HCT116 (cell line): ENCODE measurements at regions not wholly inside any gene's neighbourhood (a gene's known extent, or its start where the extent isn't known, plus 50 kb on each side); places are given as distances from the start of the nearest gene placed in this dataset.

ENCODE experiments used
- ATAC-seq: fragments of 200-7000 bp; cut with Tn5 transposase; 2 replicates; pipeline ENCODE4 v1.9.1; 2020; ENCODE audit warnings: mild to moderate bottlenecking, moderate library complexity
- BruUV-seq: library from RNA; stranded (reverse); fragments of 400-500 nt; replicated peaks from 2 replicates; lab custom pipeline; 2021; lab: Mats Ljungman, UMichigan
- CTCF ChIA-PET: fragments of 300-600 bp; sonication (Branson Sonifier 250); formaldehyde crosslinking; loops from one replicate; lab custom pipeline; 2021; ENCODE audit warnings: antibody characterized with exemption; lab: Charles Lee
- POLR2A ChIA-PET: fragments of 300-600, 350-600 bp; sonication (Branson Sonifier 250); formaldehyde crosslinking; loops from one replicate; lab custom pipeline; 2021; ENCODE audit warnings: antibody characterized with exemption; lab: Charles Lee
- RAD21 ChIA-PET, 2 experiments: fragments of 300-600 bp; sonication (Branson Sonifier 250); formaldehyde crosslinking; loops; one replicate each; lab custom pipeline; 2023; ENCODE audit warnings: low total read pairs in 2 of 2; ENCODE audit not compliant: uncharacterized antibody in 2 of 2, unreplicated experiment in 2 of 2, low non-redundant PET in 1 of 2; lab: Charles Lee
- DNase-seq: peaks from one replicate; pipeline ENCODE4 v3.0.0-alpha.2; 2010; ENCODE audit warnings: low read depth, low spot score
- H2AFZ ChIP-seq: fragments of 200-600 bp; shearing (Covaris generic), sonication (generic); 2 replicates; pipeline ENCODE4 v1.6.1; 2017; ENCODE audit warnings: low read depth, mixed run types, mixed read lengths, antibody characterized with exemption, low read length; ENCODE audit not compliant: poor library complexity, severe bottlenecking
- H3K27ac ChIP-seq: 2 replicates; pipeline ENCODE4 v1.5.1; 2012; ENCODE audit warnings: low read depth, low read length
- H3K27me3 ChIP-seq: fragments of 200-600 bp; sonication (generic); 2 replicates; pipeline ENCODE4 v1.6.1; 2016; ENCODE audit warnings: mixed run types, low read length, mixed read lengths; ENCODE audit not compliant: insufficient read depth
- H3K36me3 ChIP-seq, 2 experiments: fragments of 200-500 bp in 1 of 2; fragments of 200-600 bp in 1 of 2; sonication (Bioruptor generic) in 1 of 2; sonication (generic) in 1 of 2; 2 replicates each; pipeline versions ENCODE4 v1.5.1 to v1.6.1; 2014 to 2016; ENCODE audit warnings: low read length in 2 of 2, inconsistent platforms in 1 of 2, mixed read lengths in 1 of 2, mixed run types in 1 of 2; ENCODE audit not compliant: insufficient read depth in 2 of 2, control insufficient read depth in 1 of 2
- H3K4me1 ChIP-seq, 2 experiments: fragments of 200-600 bp in 1 of 2; sonication (generic) in 1 of 2; 2 replicates each; pipeline versions ENCODE4 v1.5.1 to v1.6.1; 2012 to 2017; ENCODE audit warnings: low read length in 2 of 2, inconsistent platforms in 1 of 2, mild to moderate bottlenecking in 1 of 2, mixed read lengths in 1 of 2, mixed run types in 1 of 2, moderate library complexity in 1 of 2; ENCODE audit not compliant: insufficient read depth in 2 of 2, control insufficient read depth in 1 of 2
- H3K4me2 ChIP-seq: fragments of 200-600 bp; sonication (generic); 2 replicates; pipeline ENCODE4 v1.6.1; 2017; ENCODE audit warnings: mixed run types, low read length, mixed read lengths
- H3K4me3 ChIP-seq, 2 experiments: fragments of 200-600 bp in 1 of 2; sonication (generic) in 1 of 2; replicated peaks in 1 of 2; 2 replicates each; pipeline ENCODE4 v1.5.1; 2011 to 2016; ENCODE audit warnings: low read length in 2 of 2, control low read depth in 1 of 2, low read depth in 1 of 2, mild to moderate bottlenecking in 1 of 2, mixed read lengths in 1 of 2, mixed run types in 1 of 2
- H3K79me2 ChIP-seq: fragments of 200-600 bp; sonication (generic); 2 replicates; pipeline ENCODE4 v1.6.1; 2017; ENCODE audit warnings: mild to moderate bottlenecking, mixed run types, low read length, moderate library complexity, mixed read lengths; ENCODE audit not compliant: insufficient read depth
- H3K9ac ChIP-seq: fragments of 200-600 bp; sonication (generic); 2 replicates; pipeline ENCODE4 v1.6.1; 2016; ENCODE audit warnings: low read length, mixed read lengths
- H3K9me2 ChIP-seq: fragments of 200-600 bp; sonication (generic), shearing (Covaris generic); 2 replicates; pipeline ENCODE4 v1.6.1; 2017; ENCODE audit warnings: mixed run types, mild to moderate bottlenecking, moderate library complexity; ENCODE audit not compliant: insufficient read depth
- H3K9me3 ChIP-seq, 2 experiments: fragments of 200-500 bp in 1 of 2; fragments of 200-600 bp in 1 of 2; sonication (Bioruptor generic) in 1 of 2; sonication (generic) in 1 of 2; 2 replicates each; pipeline ENCODE4 v1.6.1; 2014 to 2017; ENCODE audit warnings: low read length in 2 of 2, mixed read lengths in 2 of 2, inconsistent platforms in 1 of 2, low read depth in 1 of 2, mild to moderate bottlenecking in 1 of 2, mixed run types in 1 of 2, moderate library complexity in 1 of 2; ENCODE audit not compliant: control insufficient read depth in 1 of 2, insufficient read depth in 1 of 2
- H4K20me1 ChIP-seq: fragments of 200-600 bp; sonication (generic), shearing (Covaris generic); 2 replicates; pipeline ENCODE4 v1.6.1; 2017; ENCODE audit warnings: mixed run types, mild to moderate bottlenecking, moderate library complexity; ENCODE audit not compliant: insufficient read depth
- CBX3 ChIP-seq: IDR thresholded peaks from 2 replicates; pipeline ENCODE4 v1.6.1; 2012; ENCODE audit warnings: low read depth
- EGR1 ChIP-seq: IDR thresholded peaks from 2 replicates; pipeline ENCODE4 v1.6.1; 2012; ENCODE audit warnings: low read depth
- ELF1 ChIP-seq: IDR thresholded peaks from 2 replicates; pipeline ENCODE4 v1.6.1; 2012; ENCODE audit warnings: low read depth, borderline replicate concordance
- EZH2 ChIP-seq: fragments of 200-600 bp; sonication (generic); IDR thresholded peaks from 2 replicates; pipeline ENCODE4 v1.6.1; 2017; ENCODE audit warnings: antibody characterized with exemption, mixed run types
- JUND ChIP-seq: IDR thresholded peaks from 2 replicates; pipeline ENCODE4 v1.6.1; 2012
- POLR2AphosphoS5 ChIP-seq: IDR thresholded peaks from 2 replicates; pipeline ENCODE4 v1.6.1; 2011; ENCODE audit warnings: mild to moderate bottlenecking, low read depth, low read length, moderate library complexity
- SIN3A ChIP-seq: IDR thresholded peaks from 2 replicates; pipeline ENCODE4 v1.6.1; 2012; ENCODE audit warnings: low read depth
- SRF ChIP-seq: IDR thresholded peaks from 2 replicates; pipeline ENCODE4 v1.6.1; 2012; ENCODE audit warnings: low read depth
- YY1 ChIP-seq: IDR thresholded peaks from 2 replicates; pipeline ENCODE4 v1.6.1; 2011; ENCODE audit warnings: low read length, low read depth, moderate library complexity, mild to moderate bottlenecking; ENCODE audit not compliant: insufficient replicate concordance; ENCODE audit errors: extremely low read depth
- ZFX ChIP-seq: fragments of 450-650 bp; IDR thresholded peaks from 2 replicates; pipeline ENCODE4 v1.6.1; 2017
- intact Hi-C: fragments of 100-400 bp; cut with micrococcal nuclease; formaldehyde crosslinking; loops from 2 replicates; pipeline ENCODE4 v1.10.0; 2022
- TF ChIP-seq, protein P1 (sequence below): IDR thresholded peaks from 2 replicates; pipeline ENCODE4 v1.6.1; 2012; ENCODE audit warnings: low read depth
- TF ChIP-seq, protein P2 (sequence below): IDR thresholded peaks from 2 replicates; pipeline ENCODE4 v1.6.1; 2012

DNA sequence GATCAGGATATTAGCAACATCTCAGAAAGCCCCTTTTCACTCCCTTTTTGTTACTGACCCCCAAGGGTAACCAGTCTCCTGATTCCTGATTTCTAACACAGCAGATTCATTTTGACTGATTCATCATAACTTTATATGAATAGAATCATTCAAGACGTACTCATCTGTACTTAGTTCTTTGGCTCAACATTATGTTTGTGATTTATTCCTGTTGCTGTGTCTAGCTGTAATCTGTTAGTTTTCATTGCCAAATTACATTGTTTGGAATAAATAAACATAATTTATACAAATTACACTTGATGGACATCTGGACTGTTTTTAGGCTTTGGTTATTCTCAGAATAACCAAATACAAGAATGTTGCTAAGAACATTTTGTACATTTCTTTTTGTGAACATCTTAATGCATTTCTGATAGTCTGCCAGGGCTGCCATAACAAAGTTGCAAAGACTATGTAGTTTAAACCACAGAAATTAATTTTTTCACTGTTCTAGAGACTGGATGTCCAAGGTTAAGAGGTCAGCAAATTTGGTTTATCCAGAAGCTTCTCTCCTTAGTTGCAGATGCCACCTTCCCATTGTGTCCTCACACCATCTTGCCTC is 62.8 kb upstream of the EDNRB start:
- no peak overlapping the region for H3K9ac ChIP-seq
- CTCF ChIA-PET, result no interaction called here

More for the DNA sequence above, 62.8 kb upstream of the EDNRB start:
- intact Hi-C loops, result no loop called here
- RAD21 ChIA-PET, result no interaction called here
- H3K9me2 ChIP-seq, result no peaks in the 10 kb centered on the region
- no peaks in the 10 kb centered on the region for H3K79me2 ChIP-seq
- DNase-seq, result no peak
- H3K9me3 ChIP-seq, result peaks cover 0 to 14% of the 10 kb centered on the region in 2 experiments; a peak in 2 of 4 replicates
- H3K4me2 ChIP-seq, result no peak overlapping the region
- H2AFZ ChIP-seq, result no peak overlapping the region
- BruUV-seq, result no TSS peak
- no peak for TF ChIP-seq EZH2
- TF ChIP-seq ZFX, result no peak
- TF ChIP-seq, protein P1, sequence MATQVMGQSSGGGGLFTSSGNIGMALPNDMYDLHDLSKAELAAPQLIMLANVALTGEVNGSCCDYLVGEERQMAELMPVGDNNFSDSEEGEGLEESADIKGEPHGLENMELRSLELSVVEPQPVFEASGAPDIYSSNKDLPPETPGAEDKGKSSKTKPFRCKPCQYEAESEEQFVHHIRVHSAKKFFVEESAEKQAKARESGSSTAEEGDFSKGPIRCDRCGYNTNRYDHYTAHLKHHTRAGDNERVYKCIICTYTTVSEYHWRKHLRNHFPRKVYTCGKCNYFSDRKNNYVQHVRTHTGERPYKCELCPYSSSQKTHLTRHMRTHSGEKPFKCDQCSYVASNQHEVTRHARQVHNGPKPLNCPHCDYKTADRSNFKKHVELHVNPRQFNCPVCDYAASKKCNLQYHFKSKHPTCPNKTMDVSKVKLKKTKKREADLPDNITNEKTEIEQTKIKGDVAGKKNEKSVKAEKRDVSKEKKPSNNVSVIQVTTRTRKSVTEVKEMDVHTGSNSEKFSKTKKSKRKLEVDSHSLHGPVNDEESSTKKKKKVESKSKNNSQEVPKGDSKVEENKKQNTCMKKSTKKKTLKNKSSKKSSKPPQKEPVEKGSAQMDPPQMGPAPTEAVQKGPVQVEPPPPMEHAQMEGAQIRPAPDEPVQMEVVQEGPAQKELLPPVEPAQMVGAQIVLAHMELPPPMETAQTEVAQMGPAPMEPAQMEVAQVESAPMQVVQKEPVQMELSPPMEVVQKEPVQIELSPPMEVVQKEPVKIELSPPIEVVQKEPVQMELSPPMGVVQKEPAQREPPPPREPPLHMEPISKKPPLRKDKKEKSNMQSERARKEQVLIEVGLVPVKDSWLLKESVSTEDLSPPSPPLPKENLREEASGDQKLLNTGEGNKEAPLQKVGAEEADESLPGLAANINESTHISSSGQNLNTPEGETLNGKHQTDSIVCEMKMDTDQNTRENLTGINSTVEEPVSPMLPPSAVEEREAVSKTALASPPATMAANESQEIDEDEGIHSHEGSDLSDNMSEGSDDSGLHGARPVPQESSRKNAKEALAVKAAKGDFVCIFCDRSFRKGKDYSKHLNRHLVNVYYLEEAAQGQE, result no peak
- TF ChIP-seq YY1, result no peak
- no peak for TF ChIP-seq EGR1
- no peak for TF ChIP-seq ELF1
- TF ChIP-seq JUND, result no peak
- TF ChIP-seq, protein P2, sequence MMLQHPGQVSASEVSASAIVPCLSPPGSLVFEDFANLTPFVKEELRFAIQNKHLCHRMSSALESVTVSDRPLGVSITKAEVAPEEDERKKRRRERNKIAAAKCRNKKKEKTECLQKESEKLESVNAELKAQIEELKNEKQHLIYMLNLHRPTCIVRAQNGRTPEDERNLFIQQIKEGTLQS, result no peak
- no peak for TF ChIP-seq CBX3
- no peak for TF ChIP-seq SRF
- TF ChIP-seq POLR2AphosphoS5, result no peak
- TF ChIP-seq SIN3A, result no peak
- POLR2A ChIA-PET, result no interaction called here
- H3K27ac ChIP-seq, result no peak overlapping the region
- H3K4me1 ChIP-seq, result no peaks in the 10 kb centered on the region; a peak in 1 of 4 replicates
- H3K27me3 ChIP-seq, result no peaks in the 10 kb centered on the region
- no peaks in the 10 kb centered on the region for H4K20me1 ChIP-seq
- no peak overlapping the region for H3K4me3 ChIP-seq
- ATAC-seq, result no peak
- no peaks in the 10 kb centered on the region for H3K36me3 ChIP-seq
